Breast epithelium (tissue), 3 donors: ENCODE measurements at regions not wholly inside any gene's neighbourhood (a gene's known extent, or its start where the extent isn't known, plus 50 kb on each side); places are given as distances from the start of the nearest gene placed in this dataset.

Experiments
- CTCF ChIP-seq, 3 donors: fragments of 450-650 bp; IDR thresholded peaks; one replicate each; pipeline ENCODE4 v1.5.1; 2016 to 2017; ENCODE audit warnings: antibody characterized with exemption in 3 of 3, mild to moderate bottlenecking in 3 of 3, moderate library complexity in 3 of 3
- POLR2A ChIP-seq: fragments of 450-650 bp; IDR thresholded peaks from one replicate; pipeline ENCODE4 v1.6.1; 2016; ENCODE audit warnings: antibody characterized with exemption, mild to moderate bottlenecking, moderate library complexity

GRCh38 chr13:59300355-59301173, 863.2 kb downstream of the DIAPH3 start:
- TF ChIP-seq CTCF (IDR thresholded peaks at IDR 0.05) (no peak), POLR2A (no peak)
